Heart right ventricle (tissue), 16 donors: ENCODE measurements at regions not wholly inside any gene's neighbourhood (a gene's known extent, or its start where the extent isn't known, plus 50 kb on each side); places are given as distances from the start of the nearest gene placed in this dataset.

Experiments used
- ATAC-seq, 8 donors: fragments of 200-7000 bp; cut with Tn5 transposase; one replicate each; pipeline ENCODE4 v1.9.1; 2020; ENCODE audit warnings: mild to moderate bottlenecking in 8 of 8, moderate library complexity in 8 of 8, moderate number of reproducible peaks in 1 of 8
- DNase-seq, 2 donors: peaks; one replicate each; pipeline ENCODE4 v3.0.0-alpha.2; 2020
- H3K27ac ChIP-seq, 10 donors: fragments of 200-600 bp; sonication (generic) in 2 of 10; one replicate each; pipeline versions ENCODE4 v1.5.0 to v1.8.0; 2020 to 2022; ENCODE audit warnings: mild to moderate bottlenecking in 3 of 10
- H3K27me3 ChIP-seq, 7 donors: fragments of 200-600 bp; one replicate each; pipeline ENCODE4 v1.8.0; 2021 to 2022; ENCODE audit warnings: mild to moderate bottlenecking in 2 of 7
- H3K36me3 ChIP-seq, 9 donors: fragments of 200-600 bp; sonication (generic) in 1 of 9; one replicate each; pipeline versions ENCODE4 v1.5.0 to v1.8.0; 2020 to 2022; ENCODE audit warnings: mild to moderate bottlenecking in 2 of 9
- H3K4me1 ChIP-seq, 9 donors: fragments of 200-600 bp; sonication (generic) in 1 of 9; one replicate each; pipeline versions ENCODE4 v1.5.0 to v1.8.0; 2020 to 2022; ENCODE audit warnings: mild to moderate bottlenecking in 4 of 9
- H3K4me3 ChIP-seq, 10 donors: fragments of 200-600 bp; sonication (generic) in 2 of 10; one replicate each; pipeline versions ENCODE4 v1.5.0 to v1.8.0; 2020 to 2022; ENCODE audit warnings: mild to moderate bottlenecking in 7 of 10, moderate library complexity in 2 of 10
- H3K9me3 ChIP-seq, 11 donors: fragments of 200-600 bp in 10 of 11; sonication (generic) in 2 of 11; one replicate each; pipeline versions ENCODE4 v1.5.0 to v1.8.0; 2013 to 2022; ENCODE audit warnings: mild to moderate bottlenecking in 2 of 11, control low read depth in 1 of 11, moderate library complexity in 1 of 11
- WGBS, 2 donors: extraction: QIAGEN DNeasy Blood & Tissue Kit; methylation state at CpG; one replicate each; pipeline ENCODE4 v1.1.7; 2013; ENCODE audit warnings: inconsistent platforms in 1 of 2; 5-methylcytosine and 5-hydroxymethylcytosine counted together
- intact Hi-C, 10 donors: fragments of 100-400 bp; cut with DNase I; formaldehyde crosslinking; loops; one replicate each; pipeline versions ENCODE4 v1.11.1 to v1.14.2; 2022
- TF ChIP-seq, protein P1 (sequence below), 9 donors: fragments of 200-600 bp; sonication (generic) in 2 of 9; IDR thresholded peaks; one replicate each; pipeline versions ENCODE4 v1.5.0 to v1.8.0; 2021 to 2022; ENCODE audit warnings: antibody characterized with exemption in 9 of 9, mild to moderate bottlenecking in 5 of 9, moderate library complexity in 1 of 9
- donor health status: Arrhythmogenic right ventricular cardiomyopathy.
- donor health status: ischemic (EF 13 %, LVEDD 7.1; RV severe dilation, severe dysfunction).
- donor health status: healthy with polysubstance abuse.
- donor health status: DM: no; HTN: yes; CAD: no.
- donor health status: DM: no; HTN: no; CAD: no.
- donor health status: ischemic (EF 25% LVEDD 6.9; RV normal size, moderate dysfunction).
- donor health status: ischemic (EF 25% LVEDD 5.7; RV mildly dilated, moderate dysfunction).
- donor health status: healthy.
- donor health status: DM: yes; HTN: yes; CAD: no.
- donor health status: Ischemic cardiomyopathy.
- donor health status: ischemic (EF 35%, LVEDD 5.7; RV mildly dilated, moderate dysfunction).
- donor health status: nonischemic (EF 11% LVEDD 7.7; RV severe dilation, severe dysfunction).
- donor health status: DM: yes; HTN: yes; CAD: no.
- donor health status: PGD.
- donor health status: ischemic (EF 29% LVEDD 5.4; RV normal size, mild dysfunction).
- donor health status: nonischemic (EF 23%, LVEDD 6.1; RV moderate dilation, normal function).

DNA sequence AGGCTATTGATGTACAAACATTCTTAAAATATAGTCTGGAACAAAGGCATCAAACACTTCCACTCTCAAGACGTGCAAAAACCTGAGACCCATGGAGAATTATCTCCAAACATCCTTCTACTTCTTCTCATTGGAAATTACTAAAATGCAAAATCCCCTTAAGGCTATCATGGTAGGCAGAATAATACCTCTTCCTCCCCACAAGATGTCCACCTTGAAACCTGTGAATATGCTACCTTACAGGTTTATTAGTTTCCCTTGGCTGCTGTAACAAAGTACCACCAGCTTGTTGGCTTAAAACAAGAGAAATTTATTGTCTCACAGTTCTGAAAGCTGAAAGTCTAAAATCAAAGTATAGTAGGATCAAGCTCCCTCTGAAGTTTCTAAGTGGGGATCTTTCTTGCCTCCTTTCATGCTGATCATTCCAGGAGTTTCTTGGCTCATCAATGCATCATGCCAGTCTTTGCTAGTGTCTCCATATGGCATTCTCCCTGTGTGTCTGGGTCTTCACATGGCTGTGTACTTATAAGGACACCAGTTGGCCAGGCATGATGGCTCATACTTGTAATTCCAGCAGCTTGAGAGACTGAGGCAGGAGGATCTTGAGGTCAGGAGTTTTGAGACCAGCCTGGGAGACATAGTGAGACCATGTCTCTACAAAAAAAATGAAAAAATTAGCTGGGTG, 163.7 kb upstream of the NCK2 start:
- H3K4me3 ChIP-seq: no peak overlapping the region
- H3K27me3 ChIP-seq: peaks cover 0 to 2% (median 0%) of the 10 kb centered on the region in 7 donors
- no peak for ATAC-seq
- 37 to 98% methylated on average over 1 of the region's 1 CpG for WGBS, 2 donors
- TF ChIP-seq, protein P1, sequence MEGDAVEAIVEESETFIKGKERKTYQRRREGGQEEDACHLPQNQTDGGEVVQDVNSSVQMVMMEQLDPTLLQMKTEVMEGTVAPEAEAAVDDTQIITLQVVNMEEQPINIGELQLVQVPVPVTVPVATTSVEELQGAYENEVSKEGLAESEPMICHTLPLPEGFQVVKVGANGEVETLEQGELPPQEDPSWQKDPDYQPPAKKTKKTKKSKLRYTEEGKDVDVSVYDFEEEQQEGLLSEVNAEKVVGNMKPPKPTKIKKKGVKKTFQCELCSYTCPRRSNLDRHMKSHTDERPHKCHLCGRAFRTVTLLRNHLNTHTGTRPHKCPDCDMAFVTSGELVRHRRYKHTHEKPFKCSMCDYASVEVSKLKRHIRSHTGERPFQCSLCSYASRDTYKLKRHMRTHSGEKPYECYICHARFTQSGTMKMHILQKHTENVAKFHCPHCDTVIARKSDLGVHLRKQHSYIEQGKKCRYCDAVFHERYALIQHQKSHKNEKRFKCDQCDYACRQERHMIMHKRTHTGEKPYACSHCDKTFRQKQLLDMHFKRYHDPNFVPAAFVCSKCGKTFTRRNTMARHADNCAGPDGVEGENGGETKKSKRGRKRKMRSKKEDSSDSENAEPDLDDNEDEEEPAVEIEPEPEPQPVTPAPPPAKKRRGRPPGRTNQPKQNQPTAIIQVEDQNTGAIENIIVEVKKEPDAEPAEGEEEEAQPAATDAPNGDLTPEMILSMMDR (IDR thresholded peaks at IDR 0.05): no peak
- H3K4me1 ChIP-seq: peaks cover 2 to 11% (median 8%) of the 10 kb centered on the region in 9 donors
- H3K9me3 ChIP-seq: no peaks in the 10 kb centered on the region
- DNase-seq: no peak
- no peak overlapping the region for H3K27ac ChIP-seq
- intact Hi-C loops: loop anchor here in 1 of 10 donors (10.0 kb wide), 1 partner anchor 384 kb away; no protein-coding TSS in a partner anchor
- H3K36me3 ChIP-seq: no peaks in the 10 kb centered on the region

DNA sequence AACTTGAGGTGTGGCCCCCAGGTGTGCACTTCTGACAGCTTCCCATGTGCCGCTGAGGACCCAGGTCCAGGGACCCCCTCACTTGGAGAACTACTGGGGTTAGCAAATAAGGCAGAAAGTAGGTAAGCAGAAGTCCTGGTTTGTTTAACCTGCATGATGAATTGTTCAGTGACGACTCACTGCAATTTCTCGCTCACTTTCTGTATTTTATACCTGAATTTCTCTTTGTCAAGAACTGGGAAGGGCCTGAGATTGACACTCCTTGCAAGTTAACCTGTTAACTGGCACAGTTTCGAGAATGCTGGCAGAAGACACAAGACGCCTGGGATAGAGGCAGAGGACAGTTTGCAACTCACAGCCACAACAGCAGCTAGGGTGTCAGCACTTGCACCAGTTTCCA, 164.5 kb upstream of the NCK2 start:
- no peak overlapping the region for H3K4me3 ChIP-seq
- H3K4me1 ChIP-seq: peaks cover 4 to 18% (median 10%) of the 10 kb centered on the region in 9 donors
- intact Hi-C loops: loop anchor here in 1 of 10 donors (10.0 kb wide), 1 partner anchor 385 kb away; no protein-coding TSS in a partner anchor
- H3K27ac ChIP-seq: no peak overlapping the region
- ATAC-seq (no peak), DNase-seq (no peak)
- H3K9me3 ChIP-seq: no peaks in the 10 kb centered on the region
- H3K36me3 ChIP-seq: no peaks in the 10 kb centered on the region
- H3K27me3 ChIP-seq: peaks cover 0 to 3% (median 0%) of the 10 kb centered on the region in 7 donors
- TF ChIP-seq, protein P1 (IDR thresholded peaks at IDR 0.05): no peak
- 98 to 99% methylated on average over 5 of the region's 5 CpGs for WGBS, 2 donors

DNA sequence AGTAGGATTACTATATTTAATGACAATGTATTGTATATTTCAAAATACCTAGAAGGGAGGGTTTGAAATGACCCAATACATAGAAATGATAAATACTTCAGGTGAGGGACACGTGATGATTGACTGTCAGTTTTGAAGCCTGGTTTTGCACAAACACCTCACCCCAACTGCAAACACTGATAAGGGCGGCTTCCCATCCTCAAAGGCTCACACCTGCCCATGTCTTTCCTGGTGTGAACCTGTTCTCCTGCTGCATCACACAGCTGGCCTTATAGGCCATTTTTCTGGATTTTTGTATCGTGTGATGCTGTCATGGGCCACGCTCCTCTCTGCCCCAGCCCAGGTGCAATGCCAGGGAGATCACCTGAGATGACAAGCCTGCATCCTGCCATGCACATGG, 166.5 kb upstream of the NCK2 start:
- DNase-seq (no peak), ATAC-seq (no peak)
- Histone ChIP-seq H3K9me3 (no peaks in the 10 kb centered on the region), H3K4me1 (peaks cover 4 to 26% (median 12%) of the 10 kb centered on the region in 9 donors), H3K36me3 (no peaks in the 10 kb centered on the region), H3K4me3 (no peak overlapping the region), H3K27ac (no peak overlapping the region), H3K27me3 (peaks cover 0 to 3% (median 0%) of the 10 kb centered on the region in 7 donors)
- intact Hi-C loops: loop anchor here (5.0 to 10.0 kb wide), 12 partner anchors 157 to 524 kb away; partner anchors contain the start of gene NCK2 (in 3 of the 10)
- TF ChIP-seq, protein P1 (IDR thresholded peaks at IDR 0.05): no peak
- WGBS, 2 donors: 84 to 86% methylated on average over 4 of the region's 4 CpGs

DNA sequence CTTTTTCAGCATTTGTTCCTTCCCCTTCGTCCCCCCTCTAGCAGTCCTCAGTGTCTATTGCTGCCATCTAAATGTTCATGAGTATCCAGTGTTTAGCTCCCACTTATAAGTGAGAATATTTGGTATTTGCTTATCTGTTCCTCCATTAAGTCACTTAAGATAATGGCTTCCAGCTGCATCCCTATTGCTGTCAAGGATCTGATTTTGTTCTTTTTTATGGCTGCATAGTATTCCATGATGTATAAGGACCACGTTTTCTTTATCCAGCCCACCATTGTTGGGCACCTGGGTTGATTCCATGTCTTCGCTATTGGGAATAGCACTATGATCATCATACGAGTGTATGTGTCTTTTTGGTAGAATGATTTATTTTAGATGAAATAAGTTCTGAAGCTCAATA, 166.9 kb upstream of the NCK2 start:
- no peak overlapping the region for H3K4me3 ChIP-seq
- DNase-seq: no peak
- TF ChIP-seq, protein P1 (IDR thresholded peaks at IDR 0.05): no peak
- H3K4me1 ChIP-seq: peaks cover 4 to 27% (median 12%) of the 10 kb centered on the region in 9 donors
- no peak for ATAC-seq
- H3K27me3 ChIP-seq: peaks cover 0 to 3% (median 0%) of the 10 kb centered on the region in 7 donors
- intact Hi-C loops: loop anchor here (2.0 to 10.0 kb wide), 14 partner anchors 157 to 525 kb away; partner anchors contain the start of gene NCK2 (in 3 of the 10)
- H3K9me3 ChIP-seq: no peaks in the 10 kb centered on the region
- H3K27ac ChIP-seq: no peak overlapping the region
- WGBS, 2 donors: 84 to 86% methylated on average over 4 of the region's 4 CpGs
- no peaks in the 10 kb centered on the region for H3K36me3 ChIP-seq
